NCI-H345 (cell line): ENCODE measurements at regions not wholly inside any gene's neighbourhood (a gene's known extent, or its start where the extent isn't known, plus 50 kb on each side); places are given as distances from the start of the nearest gene placed in this dataset.
"Not testable (repeated sequence)": the region's sequence is repeated elsewhere in the genome, so short reads cannot be mapped to it uniquely, and the experiment has no call there.

Experiments used
- DNase-seq: peaks from one replicate; lab custom pipeline; 2025; lab: John Stamatoyannopoulos, UW

DNA sequence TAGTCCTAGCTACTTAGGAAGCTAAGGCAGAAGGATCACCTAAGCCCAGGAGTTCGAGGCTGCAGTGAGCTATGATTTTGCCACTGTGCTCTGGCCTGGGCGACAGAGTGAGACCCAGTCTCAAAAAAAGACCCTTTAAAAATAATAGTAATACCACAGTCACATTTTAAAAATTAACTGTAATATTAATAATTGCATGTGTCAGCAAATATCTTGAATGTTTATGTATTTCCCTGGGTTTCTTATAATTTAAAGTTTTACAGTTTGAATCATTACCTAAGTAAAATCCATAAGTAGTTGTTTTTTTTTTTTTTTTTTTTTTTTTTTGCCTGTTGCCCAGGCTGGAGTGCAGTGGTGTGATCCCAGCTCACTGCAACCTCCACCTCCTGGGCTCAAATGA lies 69.2 kb downstream of the LYZL2 start:
- DNase-seq = no peak

DNA sequence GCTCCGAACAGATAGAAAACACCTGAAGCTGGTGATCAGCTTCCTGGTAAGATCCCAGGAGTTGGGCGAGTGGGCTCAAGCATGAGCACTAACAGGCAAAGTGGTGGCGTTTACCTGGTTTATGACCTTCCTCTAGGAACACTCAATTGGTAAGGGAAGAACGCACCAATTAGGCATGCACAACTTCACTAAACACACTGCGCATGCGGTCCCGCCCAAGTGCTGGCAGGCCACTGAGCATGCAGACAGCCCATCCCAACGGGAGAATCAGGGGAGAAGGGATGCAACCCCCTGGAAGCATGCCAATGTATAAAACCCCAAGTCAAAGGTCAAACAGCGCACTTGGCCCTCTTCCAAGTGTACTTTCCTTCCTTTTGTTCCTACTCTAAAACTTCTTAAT lies 70.4 kb downstream of the LYZL2 start:
- DNase-seq = no peak

DNA sequence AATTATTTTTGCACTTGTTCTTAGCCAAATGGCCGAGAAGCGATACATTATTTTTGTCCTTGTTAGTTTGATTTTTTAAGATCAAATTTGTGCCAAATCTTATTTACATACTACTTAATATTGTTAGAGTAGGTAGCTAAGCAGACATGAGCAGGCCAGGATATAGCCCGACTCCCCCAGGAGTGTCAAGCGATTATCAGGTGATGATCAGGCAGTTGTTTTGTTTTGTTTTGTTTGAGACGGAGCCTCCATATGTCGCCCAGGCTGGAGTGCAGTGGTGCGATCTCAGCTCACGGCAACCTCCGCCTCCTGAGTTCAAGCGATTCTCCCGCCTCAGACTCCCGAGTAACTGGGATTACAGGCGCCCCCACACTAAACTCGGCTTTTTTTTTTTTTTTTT lies 71.1 kb downstream of the LYZL2 start:
- DNase-seq = no peak

DNA sequence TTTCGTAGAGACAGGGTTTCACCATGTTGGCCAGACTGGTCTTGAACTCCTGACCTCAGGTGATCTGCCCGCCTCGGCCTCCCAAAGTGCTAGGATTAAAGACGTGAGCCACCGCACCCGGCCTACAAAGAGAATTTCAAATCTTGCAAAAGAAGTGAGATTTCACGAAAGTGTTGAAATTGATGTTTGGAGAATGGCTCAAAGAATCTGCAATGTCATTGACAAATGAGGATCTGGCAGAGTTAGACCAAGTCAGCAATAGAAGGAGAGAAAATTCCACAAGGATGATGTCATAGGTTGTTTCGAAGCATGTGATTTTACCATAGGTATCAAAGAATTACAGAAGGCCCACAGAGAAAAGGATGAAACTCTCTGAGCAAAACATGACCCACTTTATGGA lies 71.7 kb downstream of the LYZL2 start:
- DNase-seq = no peak

DNA sequence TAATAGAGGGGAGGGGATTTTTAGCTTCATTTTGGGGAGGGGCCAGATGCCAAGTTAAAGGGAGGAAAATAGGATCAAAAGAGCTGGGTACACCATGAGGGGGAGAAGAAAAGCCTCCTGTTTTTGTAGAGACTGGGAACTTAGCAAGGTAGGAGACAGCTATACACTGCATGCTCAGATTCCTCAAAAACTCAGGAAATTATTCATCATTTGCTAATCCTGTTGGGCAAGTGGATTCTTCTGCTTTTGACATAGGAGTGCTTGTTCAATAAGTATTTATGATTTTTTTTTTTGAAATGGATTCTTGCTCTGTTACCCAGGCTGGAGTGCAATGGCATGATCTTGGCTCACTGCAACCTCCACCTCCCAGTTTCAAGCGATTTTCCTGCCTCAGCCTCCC lies 73.4 kb downstream of the LYZL2 start:
- DNase-seq = no peak

DNA sequence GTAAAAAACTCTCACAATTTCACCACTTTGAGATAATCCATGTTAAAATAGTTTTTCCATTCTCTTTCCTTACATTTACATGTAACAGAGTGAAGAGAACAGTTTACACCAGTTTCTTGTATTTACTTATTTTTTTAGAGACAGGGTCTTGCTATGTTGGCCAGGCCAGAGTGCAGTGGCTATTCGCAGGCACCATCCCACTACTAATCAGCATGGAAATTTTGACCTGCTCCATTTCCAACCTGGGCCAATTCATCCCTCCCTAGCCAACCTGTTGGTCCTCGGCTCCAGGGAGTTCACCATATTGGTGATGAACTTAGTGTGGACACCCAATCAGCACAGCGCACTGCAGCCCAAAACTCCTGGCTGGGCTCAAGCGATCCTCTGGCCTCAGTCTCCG lies 74.1 kb downstream of the LYZL2 start:
- no peak for DNase-seq

DNA sequence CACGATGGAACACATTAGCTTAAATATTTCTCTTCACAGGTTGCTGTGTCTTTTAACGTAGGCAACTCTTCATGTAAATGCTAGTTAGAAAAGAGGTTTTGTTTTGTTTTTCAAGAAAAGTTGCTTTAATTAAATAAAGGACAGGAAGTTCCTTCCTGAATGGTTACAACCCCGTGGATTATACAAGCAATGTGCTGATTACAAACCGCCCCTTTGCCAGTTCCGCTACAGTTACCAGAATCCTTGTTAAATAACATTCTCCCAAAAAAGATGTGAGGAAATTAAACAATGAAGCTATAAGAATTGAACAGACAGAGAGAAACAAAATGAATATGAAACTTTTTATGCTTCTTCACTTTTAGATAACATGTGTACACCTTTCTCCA lies 75.1 kb downstream of the LYZL2 start:
- no peak for DNase-seq

DNA sequence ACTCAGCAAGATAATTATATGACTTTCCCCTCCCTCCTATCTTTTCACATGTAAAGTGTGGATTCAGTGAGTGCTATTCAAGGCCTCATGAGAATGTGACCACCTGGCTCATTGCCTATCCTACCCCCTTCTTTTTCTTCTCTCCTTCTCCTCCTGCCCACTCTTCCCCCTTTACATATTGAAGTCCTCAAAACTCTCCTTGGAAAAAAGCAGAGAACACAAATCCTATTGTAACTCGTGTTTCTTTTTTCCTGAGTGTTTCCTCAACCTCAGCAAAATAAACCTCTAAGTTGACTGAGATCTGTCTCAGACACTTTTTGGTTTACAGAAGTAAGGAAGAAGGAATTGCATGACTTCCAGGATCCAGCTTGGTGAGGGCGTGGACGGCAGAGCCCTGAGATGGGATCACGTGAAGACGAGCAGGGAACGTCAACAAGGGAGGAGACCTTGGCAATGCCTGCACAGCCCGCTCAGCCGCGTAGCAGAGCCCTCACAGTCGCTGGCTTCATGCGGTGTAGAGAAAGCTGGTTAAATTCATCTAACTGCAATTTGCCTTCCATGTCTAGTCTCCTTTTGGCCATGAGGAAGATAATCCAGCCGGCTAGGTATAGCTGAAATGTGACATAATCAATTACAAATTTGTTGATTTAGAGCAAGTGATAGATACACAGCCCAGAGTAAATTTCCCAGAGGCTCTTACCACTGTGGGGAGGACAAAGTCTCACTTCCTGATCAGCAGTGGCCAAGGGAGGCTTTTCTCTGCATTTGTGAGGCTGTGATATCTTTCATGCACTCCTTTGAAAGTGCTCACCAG lies 75.7 kb downstream of the LYZL2 start:
- DNase-seq = peak; percentile 13

DNA sequence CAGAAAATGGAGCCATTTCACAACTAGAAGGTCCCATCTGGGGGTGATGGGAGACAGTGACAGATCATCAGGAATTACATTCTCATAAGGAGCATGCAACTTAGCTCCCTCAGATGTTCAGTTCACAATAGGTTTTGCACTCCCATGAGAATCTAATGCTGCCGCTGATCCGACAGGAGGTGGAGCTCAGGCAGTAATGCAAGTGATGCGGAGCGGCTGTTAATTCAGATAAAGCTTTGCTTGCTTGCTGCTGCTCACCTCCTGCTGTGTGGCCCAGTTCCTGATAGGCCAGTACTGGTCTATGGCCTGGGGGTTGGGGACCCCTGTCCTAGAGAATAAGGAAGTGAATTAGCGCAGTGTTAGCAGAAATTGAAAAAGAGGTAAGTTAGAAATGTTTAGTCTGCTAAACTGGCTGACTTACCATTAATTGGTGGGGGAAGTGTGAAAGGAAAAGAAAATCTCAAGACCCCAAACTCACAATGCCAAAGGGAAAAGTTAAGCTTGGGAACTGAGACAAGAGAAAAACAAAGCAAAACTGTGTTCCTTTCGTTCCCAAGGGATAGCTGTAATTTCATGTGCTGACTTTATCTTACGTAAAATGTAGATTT lies 76.4 kb downstream of the LYZL2 start:
- DNase-seq = peak; percentile 2

DNA sequence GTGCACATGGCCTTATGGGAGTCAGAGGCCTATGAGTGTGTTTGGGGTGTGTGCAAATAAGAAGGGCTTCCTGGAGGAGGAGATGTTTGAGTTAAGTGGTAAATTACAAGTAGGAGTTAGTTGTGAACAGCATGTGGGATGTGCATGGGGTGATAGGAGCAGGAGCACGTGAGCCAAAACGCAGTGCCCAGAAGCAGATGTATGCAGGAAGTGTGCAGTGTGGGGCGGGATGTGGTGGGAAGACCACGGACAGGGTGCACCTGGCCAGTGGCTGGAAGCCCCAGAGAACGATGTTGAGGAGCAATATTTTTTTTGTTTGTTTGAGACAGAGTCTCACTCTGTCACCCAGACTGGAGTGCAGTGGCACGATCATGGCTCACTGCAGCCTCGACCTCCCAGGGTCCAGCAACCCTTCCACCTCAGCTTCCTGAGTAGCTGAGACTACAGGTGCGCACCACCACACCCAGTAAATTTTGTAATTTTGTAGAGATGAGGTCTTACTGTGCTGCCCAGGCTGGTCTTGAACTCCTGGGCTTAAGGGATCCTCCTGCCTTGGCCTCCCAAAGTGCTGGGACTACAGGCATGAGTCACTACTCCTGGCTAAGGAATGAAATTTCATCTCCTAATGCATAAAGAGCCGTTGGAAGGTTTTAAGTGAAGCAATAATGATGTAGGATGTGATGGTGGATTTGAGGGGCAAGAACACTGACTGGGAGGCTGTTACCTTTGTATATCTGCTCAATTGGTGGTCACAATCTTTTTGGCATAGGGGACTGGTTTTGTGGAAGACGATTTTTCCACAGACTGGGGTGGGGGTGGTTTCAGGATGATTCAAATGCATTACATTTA lies 78.4 kb downstream of the LYZL2 start:
- DNase-seq = no peak

DNA sequence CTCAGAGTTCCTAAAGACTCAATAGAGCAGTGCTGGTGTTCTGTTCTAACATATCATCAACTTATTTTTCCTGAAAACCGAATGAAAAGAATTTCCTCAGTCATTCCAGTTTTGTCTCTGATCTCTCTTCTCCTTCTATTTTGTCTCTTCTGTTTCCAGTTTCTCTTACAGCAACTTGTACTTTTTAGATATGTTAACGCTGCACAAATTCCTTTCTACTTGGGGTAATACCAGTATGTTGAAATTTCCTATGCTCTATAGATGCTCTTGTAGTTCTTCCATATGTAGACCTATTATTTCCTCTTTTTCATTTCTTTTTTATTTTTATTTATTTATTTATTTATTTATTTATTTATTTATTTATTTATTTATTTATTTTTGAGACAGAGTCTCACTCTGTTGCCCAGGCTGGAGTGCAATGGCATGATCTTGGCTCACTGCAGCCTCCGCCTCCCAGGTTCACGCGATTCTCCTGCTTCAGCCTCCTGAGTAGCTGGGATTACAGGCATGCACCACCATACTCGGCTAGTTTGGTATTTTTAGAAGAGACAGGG lies 80.3 kb downstream of the LYZL2 start:
- DNase-seq = not testable (repeated sequence)

DNA sequence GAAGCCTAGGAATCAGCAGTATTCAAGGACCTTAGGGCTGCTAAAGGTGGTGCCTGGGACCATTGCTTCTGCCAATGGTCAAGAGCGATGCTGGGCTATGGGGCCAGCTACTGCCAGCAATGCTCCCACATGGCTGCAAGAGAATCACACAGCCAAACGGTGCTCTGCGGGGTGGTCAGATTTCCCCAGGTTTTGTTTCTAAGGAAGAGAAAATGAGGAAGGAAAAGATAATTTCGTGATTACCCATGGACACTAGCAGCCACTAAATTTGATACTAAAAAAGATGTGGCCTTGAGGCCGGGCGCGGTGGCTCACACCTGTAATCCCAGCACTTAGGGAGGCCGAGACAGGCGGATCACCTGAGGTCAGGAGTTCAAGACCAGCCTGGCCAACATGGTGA lies 83.0 kb downstream of the LYZL2 start:
- DNase-seq = no peak

DNA sequence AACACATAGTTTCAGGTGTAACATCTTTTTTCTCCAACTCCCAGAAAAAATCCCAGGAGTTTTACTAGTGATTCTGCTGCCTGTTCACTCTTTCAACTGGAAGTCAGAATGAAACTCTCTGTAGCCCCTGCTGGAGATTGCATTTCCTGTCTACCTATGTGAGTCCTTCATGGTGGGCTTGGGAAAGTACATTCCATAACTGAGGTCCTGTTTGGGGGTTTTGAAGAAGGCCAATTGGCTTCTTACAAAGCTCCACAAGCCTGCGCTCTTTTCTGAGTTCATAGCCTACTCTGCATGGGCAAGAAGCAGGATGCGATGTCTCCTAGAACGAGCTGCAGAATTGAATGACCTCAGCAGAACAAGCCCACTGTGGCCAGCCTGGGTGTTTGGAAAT lies 86.7 kb downstream of the LYZL2 start:
- DNase-seq = no peak

DNA sequence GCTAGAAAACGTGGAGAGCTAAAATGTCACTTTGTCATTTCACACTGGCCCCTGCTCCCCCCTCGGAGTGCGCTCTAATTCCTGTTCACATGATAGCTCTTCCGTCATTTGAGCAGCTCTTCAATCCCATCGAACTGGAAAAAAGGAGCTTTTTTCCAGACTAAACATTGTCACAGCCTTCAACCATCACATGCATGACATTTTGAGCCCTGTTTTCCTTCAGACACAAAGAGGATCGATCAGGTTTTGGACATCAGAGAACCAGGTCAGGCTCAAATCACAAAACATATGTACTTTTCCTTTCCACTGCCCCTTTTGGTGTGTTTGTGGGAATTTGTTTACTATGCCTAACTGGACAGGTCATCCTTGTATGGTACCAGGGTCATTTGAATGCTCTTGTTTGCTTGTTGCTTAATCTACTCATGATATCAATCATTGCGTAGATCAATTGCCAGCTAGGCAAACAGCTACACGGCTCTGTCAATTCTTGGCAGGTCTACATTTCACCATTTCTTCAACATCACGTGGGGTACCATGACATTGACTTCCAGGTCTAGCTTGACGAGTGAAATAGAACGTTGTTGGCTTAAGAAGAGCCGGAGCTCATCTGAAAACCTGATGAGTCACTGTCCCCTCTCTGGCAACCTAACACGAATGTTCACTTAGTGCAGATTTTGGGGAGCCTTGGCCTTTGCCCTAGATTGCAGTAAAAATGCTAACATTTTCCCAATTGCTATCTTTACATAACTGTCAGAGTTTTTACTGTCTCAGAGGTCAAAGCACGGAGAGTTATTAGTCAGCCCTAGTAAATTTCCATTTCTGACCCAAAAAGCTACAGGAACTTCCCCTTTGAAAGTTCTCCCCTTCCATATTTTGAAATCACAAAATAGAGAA lies 87.3 kb downstream of the LYZL2 start:
- no peak for DNase-seq

DNA sequence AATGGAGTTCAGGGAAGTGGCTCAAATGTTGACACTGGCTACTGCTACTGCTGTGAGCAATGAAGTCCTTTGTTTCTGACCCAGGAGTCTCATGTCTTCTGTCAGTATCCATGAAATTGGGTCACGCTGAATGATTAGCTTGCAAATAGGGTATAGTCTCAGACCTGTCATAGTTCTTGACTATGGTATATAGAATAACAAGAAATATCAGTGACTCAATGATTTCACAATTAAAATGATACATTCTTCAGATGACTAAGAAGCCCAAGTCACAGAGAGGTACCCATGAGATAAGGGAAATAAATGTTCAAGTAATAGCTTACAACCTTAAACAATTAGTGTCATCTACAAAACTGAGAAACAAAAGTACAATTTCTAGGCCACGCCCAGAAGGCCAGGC lies 89.3 kb downstream of the LYZL2 start:
- no peak for DNase-seq

DNA sequence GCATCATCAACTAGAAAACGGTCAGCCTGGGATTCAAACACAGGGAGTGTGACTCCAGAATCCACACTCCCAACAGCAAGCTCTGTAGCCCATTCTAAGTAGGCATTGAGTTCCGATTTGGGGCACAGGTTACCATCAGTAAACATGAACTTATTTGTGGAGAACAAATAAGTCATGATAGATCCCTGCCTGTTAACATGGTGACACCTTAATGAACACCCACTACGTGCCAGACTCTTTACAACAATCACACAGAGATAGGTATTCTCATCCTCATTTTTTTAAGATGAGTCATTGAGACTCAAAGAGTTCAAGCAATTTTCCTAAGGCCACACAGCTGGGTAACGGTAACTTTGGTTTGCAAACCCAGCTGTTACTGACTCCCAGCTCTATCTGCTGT lies 91.5 kb downstream of the LYZL2 start:
- no peak for DNase-seq

DNA sequence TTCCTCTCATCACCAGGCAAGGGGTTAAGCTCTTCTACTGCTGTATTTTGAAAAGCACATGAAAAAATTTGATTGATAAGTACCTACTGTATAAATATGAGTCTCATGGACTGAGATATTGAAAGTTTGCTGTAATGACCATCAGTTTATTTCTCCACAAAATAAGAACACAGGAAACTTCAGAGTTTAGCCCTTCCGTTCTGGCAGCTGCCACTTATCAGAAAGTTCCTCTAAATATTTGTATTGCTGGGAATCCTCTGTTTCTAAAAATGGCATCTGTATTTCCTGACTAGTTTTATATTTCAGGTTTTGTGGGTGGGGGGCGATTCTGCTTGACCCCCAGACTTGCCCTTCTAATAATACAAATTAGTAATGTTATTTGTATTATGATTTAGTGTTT lies 92.0 kb downstream of the LYZL2 start:
- DNase-seq = no peak

DNA sequence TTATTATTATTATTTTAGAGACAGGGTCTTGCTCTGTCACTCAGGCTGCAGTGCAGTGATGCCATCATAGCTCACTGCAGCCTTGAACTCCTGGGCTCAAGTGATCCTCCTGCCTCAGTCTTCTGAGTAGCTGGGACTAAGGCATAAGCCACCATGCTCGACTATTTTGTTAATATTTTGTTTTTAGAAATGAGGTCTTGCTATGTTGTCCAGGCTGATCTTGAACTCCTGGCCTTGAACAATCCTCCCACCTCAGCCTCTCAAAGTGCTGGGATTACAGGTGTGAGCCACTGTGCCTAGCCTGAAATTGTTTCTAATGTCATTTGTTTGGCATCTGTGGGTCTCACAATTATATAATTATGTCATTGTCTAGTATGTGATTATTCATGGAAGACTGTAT lies 92.4 kb downstream of the LYZL2 start:
- not testable (repeated sequence) for DNase-seq

DNA sequence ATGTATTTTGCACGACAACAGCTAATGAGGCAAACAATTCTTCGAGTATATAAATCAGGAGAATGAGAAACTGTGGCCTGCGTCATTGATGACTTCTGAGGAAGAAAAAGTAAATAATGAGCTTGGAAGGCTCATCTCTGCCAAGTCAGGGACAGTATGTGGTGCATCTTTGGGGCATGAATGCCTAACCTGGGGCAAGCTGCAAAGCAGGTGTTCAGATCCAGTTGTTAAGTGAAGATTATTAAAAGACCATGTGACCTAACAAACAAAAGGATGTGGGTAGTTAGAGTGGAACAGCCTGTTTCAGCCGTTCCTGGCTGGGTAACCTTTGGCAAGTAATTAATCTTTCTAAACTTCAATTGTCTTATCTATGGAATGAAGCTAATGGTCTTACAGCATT lies 93.0 kb downstream of the LYZL2 start:
- peak; percentile 3 for DNase-seq

DNA sequence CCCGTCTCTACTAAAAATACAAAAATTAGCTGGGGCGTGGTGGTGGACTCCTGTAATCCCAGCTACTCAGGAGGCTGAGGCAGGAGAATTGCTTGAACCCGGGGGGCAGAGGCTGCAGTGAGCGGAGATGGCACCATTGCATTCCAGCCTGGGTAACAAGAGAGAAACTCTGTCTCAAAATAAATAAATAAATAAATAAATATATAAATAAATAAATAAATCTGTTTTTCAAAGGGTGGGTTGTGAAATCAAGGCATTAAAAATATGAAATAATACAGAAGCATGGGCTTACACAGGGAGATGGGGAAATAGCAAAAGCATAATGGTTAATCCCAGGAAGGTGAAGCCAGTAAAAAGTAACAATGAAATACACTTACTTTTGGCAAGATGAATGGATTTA lies 93.9 kb downstream of the LYZL2 start:
- DNase-seq = no peak

DNA sequence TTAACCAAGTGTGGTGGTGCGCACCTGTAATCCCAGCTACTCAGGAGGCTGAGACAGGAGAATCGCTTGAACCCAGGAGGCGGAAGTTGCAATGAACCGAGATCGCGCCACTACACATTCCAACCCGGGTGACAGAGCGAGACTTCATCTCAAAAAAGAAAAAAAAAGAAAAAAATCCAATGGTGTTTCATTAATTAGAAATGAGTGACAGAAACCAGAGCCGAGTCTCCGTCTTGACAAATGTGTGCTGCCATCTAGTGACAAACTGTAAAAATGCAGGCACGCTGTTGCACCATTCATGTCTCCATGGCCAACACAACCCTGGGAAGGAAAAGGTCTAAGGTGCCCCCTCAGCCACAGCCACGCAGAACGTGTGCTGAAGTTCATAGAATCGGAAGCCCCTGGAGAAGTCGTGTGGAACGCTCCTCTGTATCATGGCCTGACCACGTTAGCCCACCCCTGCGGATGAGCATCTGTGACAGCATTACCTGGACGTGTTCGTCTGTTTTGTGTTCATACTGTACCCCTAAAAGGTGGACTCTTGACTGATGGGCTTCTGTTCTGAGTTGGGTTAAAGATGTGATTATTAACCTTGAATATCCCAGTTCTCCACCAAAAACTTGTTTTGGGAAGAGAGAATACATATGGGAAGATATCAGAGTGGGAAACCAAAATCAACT lies 94.9 kb downstream of the LYZL2 start:
- DNase-seq = peak; percentile 63
